ENCODE measurements at regions not wholly inside any gene's neighbourhood (a gene's known extent, or its start where the extent isn't known, plus 50 kb on each side); places are given as distances from the start of the nearest gene placed in this dataset.
A peak's percentile ranks its signal among the peaks of the same experiment; 100 is the strongest.

DNA sequence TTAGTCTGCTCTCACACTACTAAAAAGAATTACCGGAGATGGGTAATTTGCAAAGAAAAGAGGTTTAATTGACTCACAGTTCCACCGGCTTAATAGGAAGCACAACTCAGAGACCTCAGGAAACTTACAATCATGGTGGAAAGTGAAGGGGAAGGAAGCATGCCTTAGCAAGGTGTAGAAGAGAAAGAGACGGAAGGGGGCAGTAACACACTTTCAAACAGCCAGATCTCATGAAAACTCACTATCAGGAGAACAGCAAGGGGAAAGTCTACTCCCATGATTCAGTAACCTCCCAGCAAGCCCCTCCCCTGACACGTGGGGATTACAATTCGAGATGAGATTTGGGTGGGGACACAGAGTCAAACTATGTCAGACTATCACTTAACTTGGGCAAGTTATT, 236.6 kb upstream of the ANO3 start:
- DNase-seq (ENCODE audit: low spot score) = no peak

DNA sequence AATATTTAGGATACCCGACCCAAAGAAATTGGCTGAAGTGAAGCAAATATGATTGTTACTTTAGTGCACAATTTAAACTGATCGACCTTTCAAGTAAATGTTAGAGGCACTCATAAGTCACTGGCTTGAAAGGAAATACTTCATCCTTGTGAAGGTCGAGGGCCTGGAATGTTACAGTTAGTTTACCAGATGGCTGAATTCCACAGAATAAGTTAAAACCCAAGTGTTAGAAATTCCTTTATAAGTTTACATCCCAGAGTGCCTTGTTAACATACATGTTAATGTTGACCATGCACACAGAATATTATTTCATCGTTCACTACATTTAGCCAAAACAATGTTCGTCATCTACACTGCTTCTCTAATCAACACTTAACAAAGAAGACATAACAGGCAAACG, 235.5 kb upstream of the ANO3 start:
- DNase-seq (ENCODE audit: low spot score) = no peak

DNA sequence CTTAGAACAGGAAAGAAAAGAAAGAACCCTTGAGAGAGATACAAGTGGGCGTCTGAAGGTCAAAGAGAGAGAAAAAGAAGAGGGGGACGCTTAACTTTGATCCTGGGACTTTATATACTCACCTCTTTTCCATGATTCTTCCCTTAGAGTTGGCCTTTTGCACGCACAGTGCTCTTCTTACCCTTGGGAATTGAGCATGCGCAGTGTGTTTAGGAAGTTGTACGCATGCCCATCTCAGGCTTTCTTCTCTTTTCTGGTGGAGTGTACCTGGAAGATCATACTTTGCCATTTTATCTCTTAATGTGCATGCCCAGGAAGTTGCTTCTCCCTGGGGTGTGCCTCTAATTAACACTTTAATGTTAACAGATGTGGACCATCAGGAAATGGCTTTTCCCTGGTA, 229.6 kb upstream of the ANO3 start:
- DNase-seq (ENCODE audit: low spot score) = no peak

DNA sequence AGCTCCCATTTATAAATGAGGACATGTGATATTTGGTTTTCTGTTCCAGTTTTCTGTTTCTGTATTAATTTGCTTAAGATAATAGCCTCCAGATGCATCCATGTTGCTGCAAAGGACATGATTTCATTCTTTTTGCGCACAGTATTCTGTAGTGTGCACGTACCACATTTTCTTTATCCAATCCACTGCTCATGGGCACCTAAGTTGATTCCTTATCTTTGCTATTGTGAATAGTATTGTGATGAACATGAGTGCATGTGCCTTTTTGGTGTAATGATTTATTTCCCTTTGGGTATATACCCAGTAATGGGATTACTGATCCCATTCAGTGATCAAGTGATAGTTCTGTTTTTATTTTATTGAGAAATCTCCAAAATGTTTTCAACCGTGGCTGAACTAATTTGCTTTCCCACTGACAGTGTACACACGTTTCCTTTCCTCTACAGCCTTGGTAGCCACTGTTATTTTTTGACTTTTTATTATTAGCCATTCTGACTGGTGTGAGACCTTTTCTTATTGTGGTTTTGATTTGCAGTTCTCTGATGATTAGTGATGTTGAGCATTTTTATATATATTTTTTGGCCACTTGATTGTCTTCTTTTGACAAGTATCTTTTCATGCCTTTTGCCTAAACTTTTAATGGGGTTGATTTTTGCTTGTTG, 226.0 kb upstream of the ANO3 start:
- DNase-seq (ENCODE audit: low spot score) = no peak

DNA sequence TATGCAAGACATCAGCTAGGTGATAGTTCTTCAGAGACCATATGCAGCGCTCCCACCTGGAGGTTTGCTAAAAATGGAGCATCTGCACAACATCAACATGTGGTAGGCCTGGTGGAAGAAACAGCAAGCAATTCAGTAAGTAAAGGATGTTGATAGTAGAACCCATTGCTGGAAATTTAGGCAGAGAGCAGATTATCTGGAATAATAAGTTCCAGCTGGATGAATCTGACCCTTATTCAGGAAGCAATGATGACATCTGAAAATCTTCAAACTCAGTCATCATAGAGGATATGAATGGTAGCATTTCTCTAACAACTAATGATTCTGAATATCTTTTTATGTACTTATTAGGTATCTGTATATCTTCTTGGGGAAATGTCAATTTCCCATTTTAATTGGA, 225.2 kb upstream of the ANO3 start:
- no peak for DNase-seq (ENCODE audit: low spot score)

DNA sequence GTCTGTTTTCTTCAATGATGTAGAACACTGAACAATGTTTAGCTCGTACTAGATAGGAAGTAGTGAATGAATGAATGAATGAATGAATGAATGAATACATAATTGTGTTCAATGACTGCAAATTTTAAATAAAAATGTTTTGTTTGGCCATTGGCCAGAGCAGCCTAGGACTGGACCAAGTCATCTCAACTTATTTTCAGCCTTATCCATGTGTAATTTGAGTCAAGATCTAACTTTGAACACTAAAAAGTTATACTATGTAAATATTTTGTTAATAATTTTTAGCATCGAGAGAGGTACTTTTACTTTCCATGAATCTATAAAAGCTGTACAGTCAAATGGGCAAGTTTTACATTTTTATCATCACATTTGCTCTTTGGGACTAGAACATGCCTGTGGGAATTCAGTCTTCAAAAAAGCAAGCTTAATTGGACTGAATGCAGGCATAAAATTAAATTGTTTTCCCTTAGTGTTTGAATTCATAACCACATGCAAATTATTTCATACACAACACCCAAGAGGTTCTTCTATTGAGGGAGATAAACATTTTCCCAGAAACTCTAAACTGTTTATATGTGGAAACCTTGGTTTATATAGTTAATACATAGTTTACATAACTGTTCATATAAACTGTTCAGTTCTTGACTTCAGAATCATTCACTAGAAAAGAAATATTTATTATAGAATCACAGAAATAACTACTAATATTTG, 222.1 kb upstream of the ANO3 start:
- DNase-seq (ENCODE audit: low spot score) = no peak

DNA sequence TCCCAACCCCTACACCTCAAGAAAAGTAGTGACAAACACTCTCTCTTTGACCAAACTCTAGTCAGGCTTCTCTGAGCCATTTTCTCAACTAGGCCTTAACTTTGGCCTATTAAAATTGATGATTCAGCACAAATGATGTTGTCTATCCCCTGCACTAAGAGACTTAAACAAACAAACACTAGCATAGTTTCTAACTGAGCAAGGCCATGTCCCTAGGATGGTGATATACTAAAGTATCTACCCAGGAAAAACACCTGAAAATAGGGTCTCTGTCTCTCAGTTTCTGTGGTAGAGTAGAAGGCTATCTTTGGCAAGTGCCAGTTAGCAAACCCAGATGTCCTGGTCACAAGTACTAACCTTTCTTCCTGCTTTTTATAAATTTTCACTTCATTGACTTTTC, 219.7 kb upstream of the ANO3 start:
- DNase-seq (ENCODE audit: low spot score) = no peak

DNA sequence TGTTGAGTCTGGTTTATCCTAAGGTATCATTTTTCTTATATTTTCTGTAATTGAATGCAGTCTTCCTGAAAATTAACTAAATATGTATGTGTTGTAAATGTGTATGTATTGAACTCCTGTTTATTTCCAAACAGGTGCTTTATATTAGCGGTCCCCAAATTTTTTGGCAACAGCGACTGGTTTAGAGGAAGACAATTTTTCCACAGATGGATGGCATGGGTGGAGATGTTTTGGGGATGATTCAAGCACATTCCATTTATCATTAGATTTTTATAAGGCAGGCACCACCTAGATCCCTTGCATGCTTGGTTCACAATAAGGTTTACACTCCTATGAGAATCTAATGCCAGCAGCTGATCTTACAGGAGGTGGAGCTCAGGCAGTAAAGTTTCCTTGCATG, 210.5 kb upstream of the ANO3 start:
- no peak for DNase-seq (ENCODE audit: low spot score)

DNA sequence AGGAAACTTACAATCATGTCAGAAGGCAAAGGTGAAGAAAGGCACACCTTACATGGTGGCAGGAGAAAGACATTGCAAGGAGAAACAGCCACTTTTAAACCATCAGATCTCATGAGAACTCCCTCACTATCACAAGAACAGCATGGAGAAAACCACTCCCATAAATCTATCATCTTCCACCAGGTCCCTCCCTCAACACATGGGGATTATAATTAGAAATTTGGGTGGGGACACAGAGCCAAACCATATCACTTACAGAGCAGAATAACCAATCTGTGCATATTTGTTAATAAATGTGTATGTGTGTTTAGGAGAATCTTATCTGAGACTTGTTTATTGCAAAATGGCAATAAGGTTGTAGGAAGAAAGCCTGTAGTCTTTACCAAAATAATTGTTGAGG, 205.2 kb upstream of the ANO3 start:
- no peak for DNase-seq (ENCODE audit: low spot score)

DNA sequence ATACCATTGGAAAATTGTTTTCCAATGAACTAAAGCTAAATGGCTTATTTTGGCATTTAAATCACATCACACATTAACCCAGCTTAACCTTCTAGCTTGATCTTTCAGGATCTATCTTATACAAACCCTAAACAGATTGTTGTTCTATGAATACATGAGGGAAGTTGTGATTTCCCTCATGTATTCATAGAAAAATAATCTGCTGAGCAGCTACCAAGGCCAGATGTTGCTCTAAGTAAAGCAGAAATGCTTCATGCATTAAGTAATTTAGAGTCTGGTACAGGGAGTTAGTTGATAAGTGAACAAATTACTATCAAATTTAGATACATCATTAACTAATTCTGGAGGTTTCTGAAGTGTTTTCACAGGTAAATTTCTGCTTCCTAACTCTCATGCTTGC, 204.6 kb upstream of the ANO3 start:
- no peak for DNase-seq (ENCODE audit: low spot score)

DNA sequence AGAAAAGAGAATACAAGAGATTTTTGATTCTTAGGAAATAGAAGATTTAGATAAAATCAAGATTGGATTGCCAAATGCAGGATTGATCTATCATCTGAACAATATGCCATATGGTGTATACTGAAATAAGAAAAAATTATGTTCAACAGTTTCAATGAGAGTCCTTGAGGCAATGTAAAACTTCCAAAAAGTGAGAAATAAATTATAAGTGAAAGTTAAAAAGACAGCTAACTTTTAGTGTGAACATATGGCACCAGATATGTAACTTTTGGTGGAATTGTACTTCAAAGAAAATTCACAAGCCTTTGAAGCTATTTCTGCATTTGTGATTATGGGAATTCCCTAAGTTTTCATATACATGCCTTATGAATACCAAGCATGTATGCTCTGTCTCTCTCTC, 200.5 kb upstream of the ANO3 start:
- DNase-seq (ENCODE audit: low spot score) = no peak

DNA sequence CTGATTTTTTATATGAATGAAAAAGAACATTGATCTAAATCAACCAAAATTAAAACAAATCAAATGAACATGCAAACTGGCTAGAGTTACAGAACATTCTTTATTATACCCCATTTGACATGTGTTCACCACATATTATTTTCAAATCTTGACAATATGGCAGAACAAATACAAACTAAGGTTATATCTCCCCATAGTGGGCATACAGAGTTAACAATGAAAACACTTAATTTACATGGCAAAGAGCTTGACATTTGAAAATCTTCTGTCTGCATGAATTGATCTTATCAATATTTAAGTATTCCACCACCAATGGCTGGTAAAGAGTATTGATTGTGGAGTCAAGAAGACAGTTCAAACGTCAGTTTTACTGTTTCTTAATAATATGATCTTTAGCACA, 197.9 kb upstream of the ANO3 start:
- DNase-seq (ENCODE audit: low spot score) = no peak

DNA sequence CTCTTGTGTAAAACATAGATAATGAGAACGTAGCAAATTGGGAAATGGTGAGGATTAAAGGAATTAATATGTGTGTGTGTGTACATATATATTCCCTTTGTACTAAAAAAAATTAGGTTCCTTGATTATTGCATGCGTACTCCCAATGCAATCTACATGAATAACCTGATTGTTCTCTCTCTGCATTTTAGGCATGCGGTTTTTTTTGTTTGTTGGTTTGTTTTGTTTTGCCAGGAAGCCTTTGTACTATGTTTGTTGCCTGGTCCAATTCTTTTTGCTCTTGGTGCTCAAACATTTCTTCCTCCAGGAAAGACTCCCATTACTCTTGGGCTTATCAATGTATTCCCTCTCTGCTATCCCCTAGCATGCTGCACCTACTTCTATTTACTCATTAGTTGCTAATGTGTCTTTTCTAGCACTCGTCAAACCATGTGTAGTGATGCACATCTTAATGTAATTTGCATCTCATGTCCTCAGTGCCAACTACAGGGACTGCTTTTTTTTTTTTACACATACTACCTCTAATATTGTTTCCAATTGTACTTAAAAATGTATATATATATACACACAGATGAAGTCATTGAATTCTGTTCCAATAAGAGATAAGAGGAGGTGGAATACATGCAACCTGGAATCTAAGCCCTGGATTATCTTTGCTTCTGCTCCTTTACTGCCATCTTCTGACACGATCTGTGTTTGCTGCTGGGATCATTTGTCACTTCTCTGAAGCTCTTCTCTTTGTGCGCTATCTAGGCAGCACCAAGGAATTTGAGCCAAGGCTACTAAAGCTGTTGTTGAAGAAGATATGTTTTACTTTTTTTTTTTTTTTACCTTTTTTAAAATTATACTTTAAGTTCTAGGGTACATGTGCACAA, 197.2 kb upstream of the ANO3 start:
- DNase-seq (ENCODE audit: low spot score) = peak; percentile 10

DNA sequence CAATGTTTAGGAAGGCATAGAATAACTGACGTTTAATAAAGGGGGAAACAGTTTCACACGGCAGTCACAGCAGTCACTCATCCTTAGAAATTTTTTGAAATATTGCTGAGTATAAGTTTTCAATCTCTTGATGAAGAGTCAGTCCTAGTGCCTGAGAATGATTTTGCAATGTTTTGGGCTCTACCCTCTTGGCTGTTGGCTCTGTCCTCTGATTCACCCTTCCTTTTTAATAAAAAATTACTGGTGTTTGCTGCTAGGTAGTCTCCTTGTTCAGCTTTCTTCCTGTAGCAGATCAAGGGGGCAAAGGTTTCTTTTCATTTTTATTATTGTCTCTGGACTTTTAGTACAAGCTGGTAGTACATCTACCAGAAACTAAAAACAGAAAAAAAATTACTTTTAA, 194.3 kb upstream of the ANO3 start:
- DNase-seq (ENCODE audit: low spot score) = no peak

DNA sequence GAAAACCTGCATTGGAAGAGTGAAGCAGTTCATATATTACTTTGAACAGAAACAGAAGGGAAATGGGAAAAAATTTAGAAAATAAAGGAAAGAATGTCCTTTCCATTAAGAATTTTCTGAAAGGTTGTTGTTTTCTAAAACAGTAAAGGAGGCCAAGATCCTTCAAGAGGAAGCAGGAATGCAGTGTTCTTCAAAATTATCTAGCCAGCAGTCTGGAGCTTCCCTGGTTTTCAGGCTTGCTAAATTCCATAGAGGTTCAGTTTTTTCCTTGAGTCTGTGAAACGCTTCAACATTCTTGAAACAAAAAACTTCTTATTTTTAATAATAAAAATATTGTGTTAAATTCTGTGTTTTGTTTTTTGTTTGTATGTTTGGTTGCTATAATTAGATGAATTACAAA, 189.0 kb upstream of the ANO3 start:
- DNase-seq (ENCODE audit: low spot score) = no peak

DNA sequence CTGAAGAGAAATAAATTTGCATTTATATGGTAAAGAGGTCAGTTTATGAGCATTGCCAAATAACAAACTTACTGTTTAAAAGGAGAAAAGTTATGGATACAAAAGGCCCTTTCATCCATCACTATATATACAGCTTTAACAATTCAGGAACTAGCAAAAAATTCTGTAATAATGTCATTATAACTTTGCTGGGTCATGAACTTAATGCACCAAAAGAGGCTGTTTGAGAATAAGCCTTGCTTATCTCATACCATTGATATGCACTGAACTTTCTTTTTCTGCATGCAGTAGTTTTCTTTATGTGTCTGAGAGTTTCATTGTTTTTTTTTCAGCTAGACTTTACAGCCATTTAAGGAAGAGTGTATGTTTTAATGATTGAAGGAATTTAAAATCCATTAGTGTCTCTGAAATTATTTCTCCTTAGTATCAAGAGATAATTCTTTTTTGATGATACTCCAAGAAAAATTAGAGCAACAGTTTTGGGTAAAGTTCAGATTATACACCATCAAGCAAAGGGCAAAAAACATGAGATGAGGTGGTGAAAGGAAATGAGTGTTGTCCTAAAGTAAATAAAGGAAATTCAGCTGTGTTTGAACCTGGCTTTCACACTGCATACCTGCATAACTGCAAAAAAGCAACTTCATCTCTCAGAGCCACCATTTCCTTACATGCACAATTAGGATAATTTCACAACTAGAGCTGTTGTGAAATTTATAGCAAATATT, 188.2 kb upstream of the ANO3 start:
- no peak for DNase-seq (ENCODE audit: low spot score)

DNA sequence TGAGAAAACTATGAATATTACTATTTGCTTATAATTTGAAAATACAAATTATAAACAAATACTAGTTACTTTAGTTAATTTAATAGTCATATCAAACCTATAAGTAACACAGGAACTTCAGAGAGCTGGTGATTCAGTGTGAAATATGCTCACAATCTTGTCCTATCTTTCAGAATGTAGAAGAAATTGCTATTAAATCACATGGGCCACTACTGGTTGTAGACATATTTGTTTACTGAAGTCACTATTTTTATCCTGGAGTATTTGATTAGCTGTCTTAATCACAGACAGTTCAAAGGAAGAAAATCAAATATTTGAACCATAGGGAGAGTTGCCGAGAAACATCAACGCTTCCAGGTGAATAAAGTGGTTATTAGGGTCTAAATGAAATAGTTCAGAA, 187.6 kb upstream of the ANO3 start:
- DNase-seq (ENCODE audit: low spot score) = no peak

DNA sequence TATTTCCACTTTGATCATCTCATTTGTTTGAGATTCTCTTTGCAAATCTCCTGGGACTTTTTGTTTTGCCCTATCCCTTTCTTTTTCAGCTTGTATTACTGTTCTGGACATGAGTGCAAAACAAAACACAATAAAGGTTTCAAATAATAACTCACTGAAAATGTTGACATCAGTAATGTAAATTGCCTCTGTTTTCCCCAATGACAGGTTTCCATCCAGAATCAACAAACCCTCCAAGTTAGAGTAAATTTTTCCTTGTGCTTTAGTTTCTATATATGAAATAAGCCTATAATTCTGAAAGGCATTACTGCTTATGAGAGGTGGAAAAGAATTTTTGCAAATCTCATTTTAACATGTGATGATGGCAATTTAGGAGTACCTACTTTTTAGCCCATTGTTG, 187.0 kb upstream of the ANO3 start:
- no peak for DNase-seq (ENCODE audit: low spot score)

DNA sequence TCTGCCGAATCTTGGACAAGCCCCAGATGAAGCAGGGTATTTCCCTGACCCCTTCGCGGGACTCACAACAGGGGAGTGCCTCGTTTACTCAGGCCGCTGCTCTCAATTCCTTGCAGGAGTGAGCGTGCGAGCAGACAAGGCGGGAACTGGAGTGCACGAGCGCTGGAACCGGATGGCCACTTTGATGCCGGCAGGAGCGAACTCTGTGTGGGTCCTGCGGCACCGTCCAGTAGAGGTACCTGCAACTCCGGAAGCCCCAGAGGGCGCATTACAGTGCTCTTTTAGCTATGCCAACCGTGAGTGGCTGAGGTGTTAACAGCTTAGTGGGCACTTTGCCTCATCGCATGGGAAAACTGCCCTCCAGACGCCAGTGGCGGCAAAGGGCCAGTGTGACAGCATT, 182.3 kb upstream of the ANO3 start:
- no peak for DNase-seq (ENCODE audit: low spot score)

DNA sequence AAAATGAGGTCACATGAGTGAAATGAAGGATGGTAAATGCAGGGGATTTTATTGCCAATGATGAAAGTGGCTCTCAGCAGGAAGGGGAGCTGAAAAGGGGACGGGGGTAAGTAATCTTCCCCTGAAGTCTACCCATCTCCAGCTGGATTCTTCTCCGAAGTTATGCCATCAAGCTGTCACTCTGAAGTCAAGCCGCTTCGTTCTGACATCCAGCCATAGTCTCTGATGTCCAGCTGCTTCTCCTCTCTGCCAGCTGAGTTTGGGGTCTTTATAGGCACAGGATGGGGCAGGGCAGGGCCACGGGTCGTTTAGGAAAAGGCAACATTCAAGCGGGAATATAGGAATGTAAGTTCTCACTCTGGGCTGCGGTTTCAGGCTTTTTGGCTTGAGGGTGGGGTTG, 181.9 kb upstream of the ANO3 start:
- no peak for DNase-seq (ENCODE audit: low spot score)

DNA sequence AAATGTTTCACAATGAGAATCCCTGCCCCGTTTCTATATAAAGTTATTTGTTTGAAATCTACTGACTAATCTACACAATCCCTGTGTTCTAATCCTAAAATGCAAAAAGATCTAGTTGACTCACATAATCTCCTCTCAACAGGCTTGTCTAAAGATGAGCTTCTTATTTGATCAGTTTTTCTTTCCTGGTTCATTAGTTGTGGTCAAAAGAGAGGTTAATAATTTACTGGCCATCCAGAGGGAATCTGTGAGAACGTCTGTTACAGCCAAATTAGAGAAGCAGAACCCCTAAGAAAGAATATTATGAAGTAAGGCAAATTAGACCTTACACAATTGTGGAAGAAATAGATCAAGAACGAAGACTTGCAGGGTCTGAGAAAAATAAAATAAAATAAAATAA, 173.7 kb upstream of the ANO3 start:
- DNase-seq (ENCODE audit: low spot score) = peak; percentile 11

DNA sequence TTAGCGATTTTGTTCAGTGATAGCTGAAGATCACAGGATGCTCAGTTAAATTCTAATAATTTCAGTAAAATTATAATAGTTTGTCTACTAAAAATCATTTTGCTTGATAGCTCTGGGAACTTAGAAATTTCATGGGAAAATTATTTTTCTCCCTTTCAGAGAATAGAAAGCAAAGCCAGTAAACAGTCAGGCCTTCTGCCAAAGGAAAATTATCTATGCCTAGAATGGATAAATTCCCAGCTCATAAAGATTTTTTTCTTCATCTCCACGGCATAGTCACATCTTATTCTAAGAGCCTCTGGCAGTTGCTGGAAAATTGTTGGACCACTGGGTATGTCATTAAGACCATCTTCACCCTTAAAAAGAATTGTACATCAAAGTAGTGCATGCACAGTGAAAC, 169.6 kb upstream of the ANO3 start:
- no peak for DNase-seq (ENCODE audit: low spot score)

DNA sequence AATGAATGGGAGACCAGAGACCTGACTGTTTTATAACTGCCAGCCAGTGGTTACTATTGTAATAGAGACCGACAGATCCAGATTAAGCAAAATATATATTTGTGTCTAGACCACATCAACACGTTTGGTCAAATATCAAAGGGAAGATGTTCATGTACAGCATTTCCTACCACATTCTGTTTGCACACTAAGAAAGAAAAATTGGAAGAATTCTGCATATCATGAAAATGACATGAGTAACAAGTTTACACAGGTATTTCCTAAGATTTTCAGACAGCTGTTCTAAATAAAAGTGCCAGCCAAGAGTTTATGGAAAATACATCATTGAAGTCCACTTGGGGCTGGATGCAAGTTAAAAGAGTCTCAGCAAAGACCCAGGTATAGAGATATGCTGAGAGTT, 145.5 kb upstream of the ANO3 start:
- DNase-seq (ENCODE audit: low spot score) = no peak
